ENCODE measurements at regions not wholly inside any gene's neighbourhood (a gene's known extent, or its start where the extent isn't known, plus 50 kb on each side); places are given as distances from the start of the nearest gene placed in this dataset.

DNA sequence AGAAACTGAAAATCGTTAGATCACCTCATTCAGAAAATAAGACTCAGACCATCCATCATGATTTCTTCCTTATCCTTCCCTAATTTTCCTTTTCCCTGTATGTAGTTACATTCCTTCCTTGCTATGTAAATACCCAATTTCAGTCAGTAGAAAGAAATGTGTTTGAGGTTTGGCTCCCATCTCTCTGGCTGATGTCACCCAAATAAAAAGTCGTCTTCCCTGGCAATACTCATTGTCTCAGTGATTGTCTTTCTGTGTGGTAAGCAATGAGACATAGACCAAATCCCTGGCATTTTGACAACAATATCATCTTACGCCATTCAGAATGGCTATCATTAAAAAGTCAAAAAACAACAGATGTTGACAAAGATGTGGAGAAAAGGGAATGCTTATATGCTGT, 303.9 kb upstream of the EDIL3 start:
- DNase-seq (ENCODE audit: low read depth) = peak; percentile 65

DNA sequence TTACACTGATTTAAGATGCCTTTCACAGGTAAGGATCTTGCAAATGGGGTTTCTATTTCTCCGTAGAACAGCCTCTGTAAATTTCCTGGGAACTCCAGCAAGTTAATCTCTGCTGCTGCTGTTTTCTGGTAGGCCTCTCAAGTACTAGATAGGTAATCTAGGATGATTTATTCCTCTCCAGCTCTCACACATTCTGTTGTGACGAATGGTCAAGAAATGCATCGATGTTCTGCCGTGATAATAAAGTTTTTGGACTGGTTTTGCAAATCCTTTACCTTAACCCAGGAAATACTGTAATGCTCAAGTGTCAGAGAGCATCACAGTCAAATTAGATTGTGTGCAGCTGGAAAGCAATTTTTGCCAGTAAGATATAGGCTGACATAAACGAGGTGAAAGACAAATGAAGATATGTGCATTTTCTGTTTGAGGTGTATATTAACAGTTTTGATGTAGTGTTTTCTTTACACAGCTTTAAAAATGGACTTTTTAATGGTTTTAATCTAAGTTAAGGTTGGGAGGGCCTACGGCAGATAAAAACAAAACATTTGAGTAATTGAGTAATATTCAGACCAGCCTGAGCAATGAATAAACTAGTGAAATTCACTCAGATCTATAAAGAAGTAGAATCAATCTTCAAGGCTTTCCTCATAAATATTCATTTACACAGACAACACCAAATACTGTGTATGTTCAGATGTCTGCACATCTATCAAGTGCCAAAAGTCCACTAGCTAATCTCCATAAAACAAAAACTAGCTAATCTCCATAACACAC, 300.6 kb upstream of the EDIL3 start:
- no peak for DNase-seq (ENCODE audit: low read depth)

DNA sequence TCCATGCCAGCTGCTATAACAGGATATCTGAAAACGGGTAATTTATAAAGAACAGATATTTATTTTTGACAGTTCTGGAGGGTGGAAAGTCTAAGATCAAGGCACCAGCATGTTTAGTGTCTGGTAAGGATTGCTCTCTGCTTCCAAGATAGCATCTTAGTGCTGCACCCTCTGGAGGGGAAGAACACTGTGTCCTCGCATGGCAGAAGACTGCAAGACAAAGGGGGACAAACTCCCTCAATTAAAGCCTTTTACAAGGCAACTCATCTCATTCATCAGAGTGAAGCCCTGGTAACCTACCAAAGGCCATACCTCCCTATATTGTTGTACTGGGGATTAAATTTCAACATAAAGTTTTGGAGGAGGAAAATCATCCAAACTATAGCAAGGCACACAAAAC, 298.9 kb upstream of the EDIL3 start:
- DNase-seq (ENCODE audit: low read depth) = no peak

DNA sequence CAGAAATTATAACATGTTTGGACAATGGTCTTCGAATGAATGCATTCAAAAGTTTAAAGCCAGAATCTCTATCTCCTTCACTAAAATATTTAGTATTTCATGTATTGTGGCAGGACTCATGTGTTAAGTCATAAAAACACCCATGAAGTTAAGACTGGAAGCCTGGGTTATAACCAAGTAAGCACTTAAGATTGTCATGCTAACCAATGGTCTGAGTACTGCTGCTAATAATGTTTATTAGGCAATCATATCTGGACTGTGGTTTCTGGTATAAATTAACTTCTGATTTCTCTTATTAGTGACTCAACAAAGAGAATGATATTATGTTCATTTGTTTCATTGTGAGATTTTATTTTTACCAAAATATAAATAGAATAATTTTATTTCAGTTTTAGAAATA, 297.9 kb upstream of the EDIL3 start:
- no peak for DNase-seq (ENCODE audit: low read depth)

DNA sequence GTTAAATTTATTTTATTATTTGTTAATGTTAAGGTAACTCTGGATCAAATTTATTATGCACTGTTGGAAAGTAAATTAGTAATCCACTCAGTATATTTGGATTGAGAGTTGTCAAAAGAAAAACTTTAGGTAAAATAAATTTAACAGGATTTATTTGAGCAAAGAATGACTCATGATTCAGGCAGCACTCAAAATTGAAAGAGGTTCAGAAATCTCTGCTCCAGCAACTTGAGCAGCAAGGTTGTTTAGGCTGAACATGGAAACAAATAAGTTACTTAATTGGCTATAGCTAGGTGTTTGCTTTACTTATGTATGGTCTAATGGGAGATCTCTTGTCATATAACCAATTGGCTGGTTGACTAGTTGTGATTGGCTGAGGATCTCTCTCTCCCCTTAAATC, 296.2 kb upstream of the EDIL3 start:
- DNase-seq (ENCODE audit: low read depth) = no peak

DNA sequence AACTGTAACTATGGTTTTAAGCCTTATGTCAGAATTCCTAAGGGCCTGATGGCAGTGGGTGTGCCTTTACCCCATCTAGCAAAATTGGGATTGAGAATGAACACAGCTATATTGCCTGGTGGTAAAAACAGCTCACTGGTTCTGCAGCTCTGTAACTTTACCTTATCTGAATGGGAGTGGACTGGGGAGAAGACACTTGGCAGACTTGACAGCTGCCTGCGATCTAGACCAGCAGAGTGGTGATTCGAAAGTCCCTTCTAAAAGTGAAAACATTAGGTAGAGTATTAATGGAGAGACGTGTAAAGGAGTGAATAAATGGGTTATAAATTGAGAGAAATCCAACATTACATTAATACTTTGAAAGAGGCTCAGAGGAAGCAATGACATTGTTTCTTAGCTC, 289.1 kb upstream of the EDIL3 start:
- no peak for DNase-seq (ENCODE audit: low read depth)

DNA sequence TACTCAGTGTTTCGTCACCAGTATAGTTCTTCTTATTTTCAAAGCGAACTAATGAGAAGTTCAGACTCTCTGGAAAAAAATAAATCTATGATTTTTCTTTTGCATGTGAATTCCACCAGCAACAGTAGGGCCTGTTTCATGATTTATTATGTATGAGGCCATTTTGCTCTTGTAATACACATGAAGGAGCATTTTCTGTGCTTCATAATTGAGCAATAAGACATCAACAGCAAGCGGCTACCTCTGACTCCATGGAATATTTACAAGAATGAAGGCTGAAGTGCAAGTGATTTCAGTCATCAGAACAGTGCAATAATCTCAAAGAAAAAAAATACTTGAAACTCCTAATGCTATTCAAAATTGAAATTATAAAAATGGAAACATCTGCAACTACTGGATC, 282.9 kb upstream of the EDIL3 start:
- no peak for DNase-seq (ENCODE audit: low read depth)

DNA sequence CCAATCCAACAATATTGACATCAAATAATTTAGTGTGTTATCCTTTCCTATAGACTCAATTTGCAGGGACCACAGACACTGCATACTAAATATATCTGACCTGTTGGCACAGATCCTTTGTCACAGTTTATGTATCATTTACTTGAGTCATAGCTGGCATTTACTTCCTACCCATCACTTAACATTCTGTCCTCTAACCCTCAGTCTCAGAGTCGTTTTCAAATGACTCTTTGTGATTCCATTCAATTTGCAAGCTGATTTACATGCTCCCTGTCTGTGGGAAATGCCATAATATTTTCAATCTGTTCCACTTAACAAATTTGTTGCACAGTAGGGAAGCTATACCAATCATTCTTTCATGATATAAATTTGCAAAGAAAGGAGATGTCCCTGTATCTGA, 265.7 kb upstream of the EDIL3 start:
- no peak for DNase-seq (ENCODE audit: low read depth)

DNA sequence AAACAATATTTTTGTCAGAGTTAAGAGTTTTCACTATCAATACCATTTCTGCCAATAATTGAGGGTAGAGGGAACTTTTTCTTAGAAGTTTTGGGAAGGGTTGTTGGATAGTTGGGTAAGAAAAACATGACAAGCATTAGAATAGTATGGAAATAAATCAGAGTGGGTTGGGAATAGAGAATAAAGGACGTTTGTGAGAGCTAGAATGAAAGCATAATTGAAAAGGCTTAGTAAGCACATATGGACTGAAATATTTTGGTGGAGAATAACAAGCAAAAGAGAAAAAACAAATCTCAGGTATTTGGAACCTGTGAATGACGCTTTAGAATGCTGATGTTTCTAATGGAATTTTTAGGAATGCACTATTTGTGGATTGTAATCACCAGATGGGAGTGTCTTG, 262.9 kb upstream of the EDIL3 start:
- no peak for DNase-seq (ENCODE audit: low read depth)

DNA sequence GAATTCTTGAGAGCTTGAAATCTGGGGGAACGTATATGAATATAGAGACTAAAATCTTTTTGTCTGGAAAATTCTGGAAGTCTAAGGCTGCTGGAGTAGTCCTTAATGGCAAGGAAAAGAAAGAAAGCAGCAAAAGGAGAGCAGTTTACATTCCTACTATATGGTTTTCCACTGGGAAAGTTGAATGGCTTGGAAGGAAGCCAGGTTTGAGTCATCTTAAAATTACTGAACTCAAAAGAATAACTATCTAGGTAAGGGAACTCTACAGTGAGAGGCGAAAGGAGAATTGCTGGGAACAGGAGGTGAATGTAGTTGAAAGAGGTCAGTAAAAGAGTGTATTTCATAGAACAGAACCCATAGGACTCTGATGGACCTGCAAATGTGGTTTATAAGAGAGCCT, 258.1 kb upstream of the EDIL3 start:
- DNase-seq (ENCODE audit: low read depth) = no peak

DNA sequence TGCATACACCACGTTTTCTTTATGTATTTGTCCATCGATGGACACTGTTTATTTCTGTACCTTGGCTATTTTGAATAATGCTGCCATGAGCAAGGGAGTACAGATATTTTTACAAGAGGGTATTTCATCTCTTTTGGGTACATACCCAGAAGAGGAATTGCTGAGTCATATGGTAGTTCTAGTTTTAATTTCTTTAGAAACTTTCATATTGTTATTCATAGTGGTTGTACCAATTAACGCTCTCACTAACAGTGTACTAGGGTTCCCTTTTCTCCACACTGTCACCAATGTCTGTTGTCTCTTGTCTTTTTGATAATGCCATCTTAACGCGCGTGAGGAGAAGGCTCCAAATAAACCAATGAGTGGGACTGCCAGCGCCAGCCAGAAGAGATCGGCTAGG, 257.6 kb upstream of the EDIL3 start:
- DNase-seq (ENCODE audit: low read depth) = no peak

DNA sequence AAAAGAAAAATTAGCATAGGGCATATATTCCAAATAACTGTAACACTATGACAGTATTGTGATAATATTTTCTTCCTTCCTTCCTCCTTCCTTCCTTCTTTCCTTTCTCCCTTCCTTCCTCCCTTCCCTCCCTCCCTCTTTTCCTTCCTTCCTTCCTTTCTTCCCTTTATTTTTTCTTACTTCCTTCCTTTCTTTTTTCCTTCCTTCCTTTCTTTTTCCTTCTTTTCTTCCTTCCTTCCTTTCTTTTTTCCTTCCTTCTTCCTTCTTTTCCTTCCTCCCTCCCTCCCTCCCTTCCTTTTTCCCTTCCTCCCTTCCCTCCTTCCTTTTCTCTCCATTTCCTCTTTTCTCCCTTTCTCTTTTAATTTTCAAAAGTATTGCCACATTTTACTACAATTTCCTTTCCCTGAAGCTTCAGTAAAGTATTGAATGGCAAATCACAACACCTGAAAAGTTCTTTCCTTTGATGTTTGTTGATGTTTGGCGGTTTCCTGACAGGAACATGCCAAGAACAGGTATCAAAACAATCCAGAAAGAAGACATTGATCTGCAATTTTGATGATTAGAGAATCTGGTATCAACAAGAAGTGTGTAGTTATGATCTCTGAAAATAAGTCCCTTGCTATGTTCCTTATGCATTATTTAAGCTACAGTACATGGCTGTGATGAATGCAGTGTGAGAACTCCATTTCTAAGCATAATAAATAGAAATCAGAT, 253.1 kb upstream of the EDIL3 start:
- DNase-seq (ENCODE audit: low read depth) = no peak

DNA sequence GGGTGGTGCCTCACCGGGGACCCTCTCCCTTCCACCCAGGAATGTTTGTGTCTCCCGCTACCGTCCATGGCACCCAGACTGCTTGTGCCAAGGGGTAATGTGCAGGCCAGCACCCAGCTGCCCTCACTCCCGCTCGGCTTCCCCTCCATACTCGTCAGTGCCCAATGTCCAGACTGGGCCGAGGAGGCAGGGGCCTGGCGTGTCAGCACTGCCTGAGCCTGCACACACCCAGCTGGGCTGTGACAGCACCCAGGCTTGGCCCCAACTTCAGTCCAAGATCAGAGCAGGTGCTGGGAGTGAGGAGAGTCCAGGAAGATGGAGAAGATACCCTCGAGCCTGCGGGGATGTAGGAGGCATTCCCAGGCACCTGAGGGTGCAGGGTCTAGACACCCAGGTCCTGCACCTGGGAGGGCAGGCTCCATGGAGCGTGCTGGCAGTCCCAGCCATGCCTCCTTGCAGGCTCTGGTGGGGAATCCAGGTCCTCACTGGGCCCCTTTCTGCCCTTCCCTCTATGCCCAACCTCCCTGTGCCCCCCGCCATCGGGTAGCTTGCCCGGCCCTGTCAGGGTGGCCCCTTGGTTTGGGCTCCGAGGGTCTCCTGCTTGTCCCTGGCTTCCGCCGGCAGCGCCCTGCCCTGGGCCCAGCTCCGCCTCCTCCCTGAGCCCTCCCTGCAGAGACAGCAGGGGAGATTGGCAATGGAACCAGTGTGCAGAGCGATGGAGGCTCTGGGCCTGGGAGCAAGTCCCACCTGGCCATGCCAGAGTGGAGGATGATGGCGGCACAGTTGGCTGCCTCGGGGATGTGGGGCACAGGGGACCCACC, 250.8 kb upstream of the EDIL3 start:
- DNase-seq (ENCODE audit: low read depth) = no peak

DNA sequence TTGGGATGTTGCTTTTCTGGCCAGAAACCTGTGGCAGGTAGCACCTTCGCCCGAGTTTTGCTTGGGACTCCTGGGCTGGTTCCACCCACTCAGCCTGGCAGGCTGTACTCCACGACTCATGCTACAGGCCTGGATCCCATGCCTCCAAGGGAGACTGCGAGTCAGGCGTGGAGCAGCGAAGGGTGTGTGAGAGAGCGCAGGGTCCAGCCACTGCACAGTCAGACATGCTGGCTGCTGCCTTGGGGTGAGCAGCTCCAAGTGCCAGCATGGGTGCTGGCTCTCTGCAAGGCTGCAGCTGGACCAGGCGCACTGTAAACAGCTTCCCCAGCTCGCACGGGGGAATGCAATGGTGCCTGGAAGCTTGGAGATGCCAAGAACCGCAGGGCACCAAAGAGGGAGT, 249.6 kb upstream of the EDIL3 start:
- no peak for DNase-seq (ENCODE audit: low read depth)

DNA sequence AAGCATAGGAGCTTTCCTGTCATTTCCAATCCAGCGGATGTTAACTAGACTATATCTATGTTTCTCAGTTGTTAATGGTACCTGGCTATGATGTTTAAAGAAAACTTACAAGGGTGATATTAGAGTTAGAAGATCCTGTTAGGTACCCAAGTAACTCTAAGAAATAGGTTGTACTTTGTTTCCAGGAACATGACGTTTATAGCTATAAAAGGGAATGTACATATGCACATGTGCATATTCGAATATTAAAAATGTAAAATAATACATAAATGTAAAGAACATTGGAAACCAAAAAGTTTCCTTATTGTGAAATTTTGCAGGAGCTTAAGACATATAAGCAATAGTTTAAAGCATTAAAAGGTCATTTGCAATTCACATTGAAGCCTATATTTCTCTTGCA, 247.7 kb upstream of the EDIL3 start:
- no peak for DNase-seq (ENCODE audit: low read depth)

DNA sequence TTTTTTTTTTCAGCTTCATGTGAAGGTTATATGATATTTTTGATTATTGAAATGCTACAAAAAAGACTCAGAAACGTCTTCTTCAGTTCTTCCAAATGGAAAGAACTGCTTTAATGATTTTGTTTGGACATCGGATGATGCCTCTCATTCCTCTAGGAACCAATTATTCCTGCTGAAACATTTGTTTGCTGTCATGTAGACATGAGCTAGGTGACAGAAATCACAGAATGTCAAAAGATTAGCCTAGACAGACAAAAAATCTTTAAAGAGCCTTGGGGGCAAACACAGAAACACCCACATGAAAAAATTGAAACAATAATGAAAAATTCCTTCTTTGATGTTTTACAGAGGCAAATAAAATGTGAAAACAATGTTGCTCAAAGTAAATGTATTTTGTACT, 244.2 kb upstream of the EDIL3 start:
- DNase-seq (ENCODE audit: low read depth) = no peak

DNA sequence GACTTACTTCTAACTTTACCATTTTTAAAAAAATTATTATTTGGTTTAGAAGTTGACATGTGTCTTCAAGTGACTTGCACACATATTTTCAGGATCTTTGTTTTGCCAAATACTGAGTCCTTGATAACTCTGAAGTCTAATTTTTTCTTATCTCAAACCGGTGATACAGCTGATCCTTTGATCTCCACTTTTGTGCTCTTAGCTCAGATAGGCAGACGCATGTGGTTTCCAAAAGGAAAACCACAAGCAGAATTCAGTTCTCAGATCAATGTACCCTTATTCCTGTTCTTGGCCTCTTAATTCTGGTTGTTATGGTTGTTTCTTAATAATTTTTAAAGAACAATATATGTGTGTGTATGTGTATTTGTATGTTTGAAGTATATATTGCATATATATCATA, 238.3 kb upstream of the EDIL3 start:
- no peak for DNase-seq (ENCODE audit: low read depth)

DNA sequence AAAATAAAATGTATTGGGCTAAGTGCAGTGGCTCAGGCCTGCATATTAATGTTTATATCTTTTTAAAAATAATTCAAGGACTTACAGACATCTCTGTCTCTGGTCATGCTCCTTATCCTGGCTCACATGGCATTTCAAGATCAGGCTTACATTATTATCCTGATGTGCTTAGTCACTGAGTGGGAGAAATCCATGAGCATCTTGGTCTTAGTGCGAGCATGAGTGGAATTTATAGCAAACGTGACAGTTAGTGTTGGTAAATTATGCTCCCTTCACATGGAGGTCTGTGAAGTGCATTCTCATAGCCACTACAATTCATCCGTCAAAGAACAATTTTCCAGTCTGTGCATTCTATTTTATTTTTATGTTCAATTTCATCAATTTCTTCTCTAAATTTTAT, 237.8 kb upstream of the EDIL3 start:
- no peak for DNase-seq (ENCODE audit: low read depth)

DNA sequence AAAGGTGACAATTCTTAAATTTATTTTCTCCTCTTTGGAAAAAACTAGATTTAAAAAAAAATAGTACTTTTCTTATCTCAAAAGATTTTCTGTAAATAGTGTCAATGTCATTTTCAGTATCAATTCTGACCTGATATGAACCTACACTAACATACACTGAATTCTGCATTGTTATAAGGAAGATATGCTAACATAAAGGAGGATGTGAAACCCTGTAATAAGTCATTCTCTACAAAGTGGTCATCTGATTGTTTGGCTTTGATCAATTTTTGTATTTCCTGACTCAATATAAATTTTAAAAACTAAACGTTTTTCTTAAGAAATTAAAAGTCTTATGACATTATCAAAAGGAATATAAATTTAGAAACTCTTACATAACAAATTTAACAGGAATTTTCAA, 233.6 kb upstream of the EDIL3 start:
- no peak for DNase-seq (ENCODE audit: low read depth)

DNA sequence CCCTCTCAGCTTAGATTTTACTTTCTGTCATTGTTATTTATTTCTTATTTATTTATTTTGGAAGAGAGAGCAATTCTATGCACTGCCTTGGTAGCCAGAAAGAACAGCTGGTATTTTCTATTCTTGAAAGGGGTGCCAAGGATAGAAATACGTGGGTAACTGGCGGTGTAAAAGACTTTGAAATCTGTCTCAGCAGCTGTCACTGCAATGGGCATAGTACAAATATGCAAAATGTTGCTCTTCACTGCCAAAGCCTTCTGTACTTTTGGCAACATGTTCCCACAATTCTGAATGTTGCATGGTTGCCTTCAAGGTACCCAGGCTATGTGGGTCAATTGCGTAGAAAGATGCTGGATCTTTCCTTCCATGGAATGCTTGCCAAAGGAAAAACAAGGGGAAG, 230.2 kb upstream of the EDIL3 start:
- DNase-seq (ENCODE audit: low read depth) = no peak

DNA sequence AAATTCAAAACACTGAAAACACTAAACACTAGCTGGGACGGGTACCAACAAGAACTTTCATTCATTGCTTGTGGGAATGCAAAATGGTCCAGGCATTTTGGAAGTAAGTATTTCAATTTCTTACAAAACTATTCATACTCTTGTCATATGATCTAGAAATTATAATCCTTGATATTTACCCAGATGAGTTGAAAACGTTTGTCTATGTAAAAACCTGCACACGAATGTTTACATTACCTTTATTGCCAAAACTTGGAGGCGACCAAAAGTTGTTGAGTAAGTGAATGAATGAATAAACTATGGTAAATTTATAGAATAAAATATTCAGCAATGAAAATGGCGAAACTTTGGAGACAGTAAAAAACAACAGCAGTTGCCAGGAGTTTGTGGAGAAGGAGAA, 222.1 kb upstream of the EDIL3 start:
- DNase-seq (ENCODE audit: low read depth) = no peak

DNA sequence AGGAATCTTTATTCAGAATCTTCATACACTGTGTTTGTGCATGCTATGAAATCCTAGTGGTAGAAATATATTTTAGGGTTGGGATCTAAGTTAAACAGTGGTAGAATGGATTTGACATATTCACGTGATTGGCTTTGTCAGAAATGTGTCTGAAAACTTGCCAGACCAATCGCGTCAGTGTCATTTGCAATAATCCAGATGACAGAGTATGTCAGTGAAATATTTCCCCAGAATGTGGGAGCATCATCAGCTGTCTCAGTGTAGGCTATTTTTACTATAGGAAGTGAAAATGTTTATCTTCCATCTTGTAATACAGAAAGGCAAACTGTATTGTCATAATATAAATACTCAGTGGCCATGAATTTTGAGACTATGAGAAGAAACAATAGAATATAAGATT, 220.6 kb upstream of the EDIL3 start:
- DNase-seq (ENCODE audit: low read depth) = no peak

DNA sequence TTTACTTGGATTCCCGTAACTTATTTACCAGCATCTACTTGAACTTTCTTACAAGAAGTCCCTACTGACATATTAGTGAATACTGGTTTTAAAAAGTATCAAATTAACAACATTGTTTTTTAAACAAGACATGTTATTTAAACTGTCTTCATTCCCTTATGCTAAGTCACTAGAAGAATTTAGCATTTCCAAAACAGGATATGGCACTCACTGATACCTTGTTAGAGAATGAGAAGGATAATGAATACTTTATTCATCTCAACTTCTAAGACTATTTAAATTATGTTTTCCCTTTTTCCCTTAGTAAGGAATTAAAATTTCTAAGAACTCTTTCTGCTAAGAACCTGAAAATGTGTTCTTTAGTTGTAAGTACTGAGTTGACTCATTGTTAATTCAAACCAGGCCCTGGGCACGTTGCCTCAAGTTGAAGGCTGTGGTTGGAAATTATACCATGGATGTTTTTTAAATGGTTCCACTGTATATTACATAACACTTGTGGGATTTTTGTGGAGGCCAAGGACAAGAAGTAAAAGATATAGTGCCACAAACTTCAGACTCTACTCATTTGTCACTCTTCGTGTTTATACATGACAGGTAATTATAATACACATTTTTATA, 219.0 kb upstream of the EDIL3 start:
- peak; percentile 71 for DNase-seq (ENCODE audit: low read depth)

Data from fibroblast of the conjunctiva (primary cell).